Stimulated activated CD4-positive, alpha-beta T cell treated with anti-CD3 and anti-CD28 coated beads, Interleukin-15, amount 100 ng/mL, for 1 hour (primary cell): ENCODE measurements at regions not wholly inside any gene's neighbourhood (a gene's known extent, or its start where the extent isn't known, plus 50 kb on each side); places are given as distances from the start of the nearest gene placed in this dataset.

Experiments
- DNase-seq, 2 donors: peaks; one replicate each; pipeline ENCODE4 v3.0.0-alpha.2; 2020; ENCODE audit warnings: low read depth in 1 of 2, low spot score in 1 of 2

- no peak for DNase-seq
Observed at GRCh38 chr2:144854596-144854995, 334.7 kb upstream of the ZEB2 start.

GRCh38 chr2:144849612-144850011 lies 329.7 kb upstream of the ZEB2 start:
- no peak for DNase-seq

GRCh38 chr2:144848423-144848822 lies 328.5 kb upstream of the ZEB2 start:
- no peak for DNase-seq

- no peak for DNase-seq
Observed at GRCh38 chr2:144847347-144848080, 327.6 kb upstream of the ZEB2 start.

- no peak for DNase-seq
Observed at GRCh38 chr2:144836635-144837350, 316.9 kb upstream of the ZEB2 start.

- DNase-seq: no peak
Observed at GRCh38 chr2:144835634-144836350, 315.9 kb upstream of the ZEB2 start.

- no peak for DNase-seq
Observed at GRCh38 chr2:144834998-144835633, 315.2 kb upstream of the ZEB2 start.

- no peak for DNase-seq
Observed at GRCh38 chr2:144834363-144834762, 314.4 kb upstream of the ZEB2 start.

- no peak for DNase-seq
Observed at GRCh38 chr2:144833075-144833637, 313.2 kb upstream of the ZEB2 start.

GRCh38 chr2:144832048-144832447 lies 312.1 kb upstream of the ZEB2 start:
- DNase-seq: no peak

GRCh38 chr2:144830543-144830942 lies 310.6 kb upstream of the ZEB2 start:
- no peak for DNase-seq

- no peak for DNase-seq
Observed at GRCh38 chr2:144827404-144827803, 307.5 kb upstream of the ZEB2 start.

- DNase-seq: no peak
Observed at GRCh38 chr2:144826105-144826504, 306.2 kb upstream of the ZEB2 start.

GRCh38 chr2:144825331-144826020 lies 305.6 kb upstream of the ZEB2 start:
- DNase-seq: no peak

GRCh38 chr2:144824306-144825080 lies 304.6 kb upstream of the ZEB2 start:
- no peak for DNase-seq

GRCh38 chr2:144822966-144823365 lies 303.0 kb upstream of the ZEB2 start:
- DNase-seq: no peak

- DNase-seq: no peak
Observed at GRCh38 chr2:144812288-144812687, 292.4 kb upstream of the ZEB2 start.

- no peak for DNase-seq
Observed at GRCh38 chr2:144801766-144802165, 281.8 kb upstream of the ZEB2 start.

GRCh38 chr2:144801325-144801724 lies 281.4 kb upstream of the ZEB2 start:
- no peak for DNase-seq

- no peak for DNase-seq
Observed at GRCh38 chr2:144798989-144799388, 279.1 kb upstream of the ZEB2 start.
